ENCODE measurements at regions not wholly inside any gene's neighbourhood (a gene's known extent, or its start where the extent isn't known, plus 50 kb on each side); places are given as distances from the start of the nearest gene placed in this dataset.
A peak's percentile ranks its signal among the peaks of the same experiment; 100 is the strongest.

DNA sequence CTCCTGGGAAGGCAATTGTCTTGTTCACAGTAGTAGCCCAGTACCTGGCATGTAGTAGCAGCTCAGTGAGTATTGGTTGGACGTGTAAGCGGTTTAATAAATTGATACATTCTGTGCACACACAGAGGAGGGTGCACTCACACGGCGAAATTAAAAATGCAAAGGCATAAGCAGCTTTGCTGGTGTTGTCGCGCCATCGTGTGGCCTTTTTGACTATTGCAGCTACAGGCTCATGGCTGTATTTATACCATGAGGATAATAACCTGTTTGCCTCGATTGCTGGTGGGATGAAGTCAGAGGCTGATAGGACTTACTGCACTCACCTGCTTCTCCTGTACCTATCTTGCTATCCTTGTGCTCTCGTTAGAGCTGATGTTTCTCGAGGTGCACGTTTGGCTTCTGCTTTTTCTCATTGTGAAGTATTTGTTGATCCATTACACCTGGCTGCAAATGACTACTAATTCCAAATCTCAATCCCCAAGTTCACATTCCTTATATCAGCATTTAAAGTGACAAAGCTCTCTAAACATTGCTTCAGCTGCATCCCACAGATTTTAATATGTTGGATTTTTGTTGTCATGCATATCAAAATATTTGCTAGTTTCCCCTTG is 61.5 kb downstream of the TBXT start:
- no peaks in the 10 kb centered on the region for H3K27me3 ChIP-seq (ENCODE audit: insufficient read depth, low read length)

DNA sequence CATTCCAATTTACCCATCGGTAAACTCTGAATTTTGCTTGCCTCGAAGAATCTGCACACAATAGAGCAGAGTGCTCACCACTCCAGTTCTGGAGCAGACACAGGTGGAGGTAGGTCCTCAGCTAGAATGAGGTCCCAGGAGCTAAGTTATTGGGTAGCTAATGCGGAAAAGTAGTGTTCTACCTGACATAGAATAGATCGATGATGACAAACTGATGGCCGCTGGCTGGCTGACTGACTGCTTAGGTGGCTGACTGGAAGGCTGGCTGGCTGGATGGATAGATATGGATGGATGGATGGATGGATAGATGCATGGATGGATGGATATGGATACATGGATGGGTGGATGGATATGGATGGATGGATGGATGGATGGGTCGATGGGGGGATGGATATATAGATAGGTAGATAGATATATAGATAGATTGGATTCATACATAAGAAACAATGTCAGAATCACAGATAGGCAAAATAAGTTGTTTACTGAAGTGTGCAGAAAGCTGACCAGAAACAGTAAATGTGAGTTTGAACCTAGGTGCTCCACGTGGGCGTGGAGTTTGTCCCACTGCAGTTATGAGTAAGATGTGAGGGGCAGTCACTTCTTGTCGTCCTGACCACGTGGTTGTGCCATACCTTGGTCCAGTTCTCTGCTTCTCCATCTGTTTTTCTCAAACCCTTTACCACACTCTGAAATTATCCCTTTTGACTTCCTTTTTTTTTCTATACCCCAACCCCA is 62.1 kb downstream of the TBXT start:
- H3K4me1 ChIP-seq (ENCODE audit: insufficient read depth, low read length): no peaks in the 10 kb centered on the region
- no peak overlapping the region for H3K9ac ChIP-seq (ENCODE audit: low read depth, low read length)
- no peaks in the 10 kb centered on the region for H3K27me3 ChIP-seq (ENCODE audit: insufficient read depth, low read length)
- no peak overlapping the region for H3K27ac ChIP-seq (ENCODE audit: low read length)
- no peaks in the 10 kb centered on the region for H3K36me3 ChIP-seq (ENCODE audit: insufficient read depth, low read depth, low read length)
- peaks cover 23% of the 10 kb centered on the region for H3K9me3 ChIP-seq (ENCODE audit: insufficient read depth, low read depth, low read length)
- H3K4me3 ChIP-seq (ENCODE audit: low read length): no peak overlapping the region

More for the DNA sequence above, 61.5 kb downstream of the TBXT start:
- no peak overlapping the region for H3K27ac ChIP-seq (ENCODE audit: low read length)
- H3K4me3 ChIP-seq (ENCODE audit: low read length): no peak overlapping the region
- no peaks in the 10 kb centered on the region for H3K36me3 ChIP-seq (ENCODE audit: insufficient read depth, low read depth, low read length)
- H3K4me1 ChIP-seq (ENCODE audit: insufficient read depth, low read length): no peaks in the 10 kb centered on the region
- peaks cover 17% of the 10 kb centered on the region for H3K9me3 ChIP-seq (ENCODE audit: insufficient read depth, low read depth, low read length)
- H3K9ac ChIP-seq (ENCODE audit: low read depth, low read length): no peak overlapping the region

DNA sequence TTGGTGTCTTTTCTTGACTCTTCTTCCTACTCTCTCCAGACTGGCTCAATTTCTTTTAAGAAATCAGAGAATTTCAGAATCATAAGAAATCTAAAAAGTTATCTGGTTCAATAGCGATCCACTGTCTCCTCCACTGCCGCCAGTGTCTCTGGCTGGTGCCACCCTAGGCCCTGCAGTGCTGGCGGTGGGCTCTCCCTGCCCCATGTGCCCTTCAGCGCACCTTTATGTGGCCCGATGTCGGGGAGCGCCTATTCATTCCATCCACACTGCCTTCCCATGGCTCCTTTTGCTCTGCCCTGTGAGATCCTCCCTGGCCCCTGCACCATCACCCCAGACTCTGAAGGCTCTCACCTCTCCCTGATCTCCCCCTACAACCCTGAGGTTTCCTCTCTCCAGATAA is 62.8 kb downstream of the TBXT start:
- H3K36me3 ChIP-seq (ENCODE audit: insufficient read depth, low read depth, low read length): no peaks in the 10 kb centered on the region
- no peak overlapping the region for H3K9ac ChIP-seq (ENCODE audit: low read depth, low read length)
- H3K4me1 ChIP-seq (ENCODE audit: insufficient read depth, low read length): no peaks in the 10 kb centered on the region
- H3K4me3 ChIP-seq (ENCODE audit: low read length): no peak overlapping the region
- no peaks in the 10 kb centered on the region for H3K27me3 ChIP-seq (ENCODE audit: insufficient read depth, low read length)
- no peak overlapping the region for H3K27ac ChIP-seq (ENCODE audit: low read length)
- H3K9me3 ChIP-seq (ENCODE audit: insufficient read depth, low read depth, low read length): peaks cover 24% of the 10 kb centered on the region

DNA sequence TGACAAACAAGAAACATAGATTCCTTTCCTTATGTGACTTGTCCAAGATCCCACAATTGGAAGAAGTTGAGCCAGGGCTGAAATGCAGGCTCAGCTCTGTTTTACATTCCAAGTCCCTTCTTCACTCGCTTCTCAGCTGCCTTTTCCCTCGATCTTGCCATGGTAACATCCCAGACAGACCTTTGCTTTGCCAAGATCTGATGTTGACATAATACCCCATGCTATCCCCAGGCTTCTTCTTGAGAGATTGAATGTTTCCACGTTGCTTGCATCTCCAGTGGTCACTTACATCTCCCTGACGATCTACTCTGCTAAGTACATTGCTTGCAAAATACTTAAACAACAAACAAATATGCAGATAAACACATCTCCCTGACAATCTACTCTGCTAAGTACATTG is 63.5 kb downstream of the TBXT start:
- Histone ChIP-seq H3K9me3 (ENCODE audit: insufficient read depth, low read depth, low read length) (peaks cover 24% of the 10 kb centered on the region), H3K4me3 (ENCODE audit: low read length) (no peak overlapping the region), H3K27me3 (ENCODE audit: insufficient read depth, low read length) (no peaks in the 10 kb centered on the region), H3K4me1 (ENCODE audit: insufficient read depth, low read length) (no peaks in the 10 kb centered on the region), H3K27ac (ENCODE audit: low read length) (no peak overlapping the region), H3K9ac (ENCODE audit: low read depth, low read length) (no peak overlapping the region), H3K36me3 (ENCODE audit: insufficient read depth, low read depth, low read length) (no peaks in the 10 kb centered on the region)

DNA sequence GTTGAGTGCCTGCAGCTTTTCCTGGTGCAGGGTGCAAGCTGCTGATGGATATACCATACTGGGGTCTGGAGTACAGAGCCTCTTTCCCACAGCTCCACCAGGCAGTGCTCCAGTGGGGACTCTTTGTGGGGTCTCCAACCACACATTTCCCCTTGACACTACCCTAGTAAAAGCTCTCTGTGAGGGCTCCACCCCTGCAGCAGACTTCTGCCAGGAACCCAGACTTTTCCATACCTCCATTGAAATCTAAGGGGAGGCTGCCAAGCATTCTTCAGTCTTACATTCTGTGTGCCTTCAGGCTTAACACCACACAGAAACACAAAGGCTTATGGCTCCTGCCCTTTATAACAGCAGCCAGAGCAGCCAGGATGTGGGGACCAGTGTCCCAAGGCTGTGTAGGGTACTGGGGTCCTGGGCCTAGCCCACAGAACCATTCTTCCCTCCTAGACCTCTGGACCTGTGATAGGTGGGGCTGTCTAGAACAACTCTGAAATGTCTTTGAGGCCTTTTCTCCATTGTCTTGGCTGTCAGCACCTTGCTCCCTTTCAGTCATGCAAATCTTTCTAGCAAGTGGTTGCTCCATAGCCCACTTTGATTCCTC is 65.7 kb downstream of the TBXT start:
- no peak overlapping the region for H3K4me3 ChIP-seq (ENCODE audit: low read length)
- no peaks in the 10 kb centered on the region for H3K36me3 ChIP-seq (ENCODE audit: insufficient read depth, low read depth, low read length)
- no peak overlapping the region for H3K27ac ChIP-seq (ENCODE audit: low read length)
- no peaks in the 10 kb centered on the region for H3K27me3 ChIP-seq (ENCODE audit: insufficient read depth, low read length)
- H3K9ac ChIP-seq (ENCODE audit: low read depth, low read length): no peak overlapping the region
- no peaks in the 10 kb centered on the region for H3K4me1 ChIP-seq (ENCODE audit: insufficient read depth, low read length)
- peaks cover 24% of the 10 kb centered on the region for H3K9me3 ChIP-seq (ENCODE audit: insufficient read depth, low read depth, low read length)

DNA sequence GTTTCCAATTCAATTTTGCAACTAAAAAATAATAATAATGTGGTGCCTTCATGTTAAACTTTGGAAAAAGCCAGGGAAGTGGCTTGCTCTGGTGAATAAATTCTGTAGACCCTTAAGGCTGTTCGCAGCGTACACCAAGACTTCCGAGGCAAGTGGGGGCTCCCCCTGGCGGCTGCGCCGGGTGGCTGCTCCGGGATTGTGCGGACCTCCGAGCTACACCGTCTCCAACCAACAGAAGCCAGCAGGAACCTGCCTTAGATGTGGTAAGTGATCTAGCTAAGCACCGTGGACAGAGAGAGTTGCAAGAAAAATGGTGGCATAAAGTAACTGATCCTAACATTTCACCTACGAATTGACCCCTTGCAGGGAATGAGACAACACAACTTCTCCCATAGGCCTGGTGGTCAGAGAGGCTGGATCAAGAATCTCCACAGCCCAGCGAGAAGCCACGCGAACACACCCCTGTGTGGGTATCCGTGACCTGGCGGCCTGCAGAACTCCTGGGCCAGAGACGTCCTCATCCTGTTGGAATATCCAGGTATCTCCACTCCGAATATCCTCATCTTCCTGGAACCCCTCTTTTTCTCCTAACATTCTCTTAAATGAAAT is 69.6 kb downstream of the TBXT start:
- H3K4me1 ChIP-seq (ENCODE audit: insufficient read depth, low read length): no peaks in the 10 kb centered on the region
- H3K9ac ChIP-seq (ENCODE audit: low read depth, low read length): peak overlapping the region; percentile 40; the same call in 1 of the 2 replicates
- peak overlapping the region; percentile 69 for H3K4me3 ChIP-seq (ENCODE audit: low read length)
- H3K9me3 ChIP-seq (ENCODE audit: insufficient read depth, low read depth, low read length): peaks cover 24% of the 10 kb centered on the region
- H3K36me3 ChIP-seq (ENCODE audit: insufficient read depth, low read depth, low read length): no peaks in the 10 kb centered on the region
- H3K27me3 ChIP-seq (ENCODE audit: insufficient read depth, low read length): no peaks in the 10 kb centered on the region
- no peak overlapping the region for H3K27ac ChIP-seq (ENCODE audit: low read length)

DNA sequence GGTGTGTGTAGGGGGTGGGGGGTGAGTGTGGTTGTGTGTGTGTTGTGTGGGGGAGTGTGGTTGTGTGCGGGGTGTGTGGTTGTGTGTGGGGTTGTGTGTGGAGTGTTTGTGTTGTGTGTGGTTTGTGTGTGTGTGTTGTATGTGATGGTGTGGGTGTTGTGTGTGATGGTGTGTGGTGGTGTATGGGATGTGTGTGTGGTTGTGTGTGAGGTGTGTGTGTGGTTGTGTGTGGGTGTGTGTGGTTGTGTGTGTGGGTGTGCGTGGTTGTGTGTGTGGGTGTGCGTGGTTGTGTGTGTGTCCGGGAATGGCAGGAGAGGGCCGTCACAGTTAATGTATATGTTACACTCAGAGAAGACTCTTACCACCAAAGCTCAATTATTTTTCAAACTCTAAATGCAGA is 79.8 kb downstream of the TBXT start:
- H3K4me3 ChIP-seq (ENCODE audit: low read length): no peak overlapping the region
- H3K27ac ChIP-seq (ENCODE audit: low read length): no peak overlapping the region

DNA sequence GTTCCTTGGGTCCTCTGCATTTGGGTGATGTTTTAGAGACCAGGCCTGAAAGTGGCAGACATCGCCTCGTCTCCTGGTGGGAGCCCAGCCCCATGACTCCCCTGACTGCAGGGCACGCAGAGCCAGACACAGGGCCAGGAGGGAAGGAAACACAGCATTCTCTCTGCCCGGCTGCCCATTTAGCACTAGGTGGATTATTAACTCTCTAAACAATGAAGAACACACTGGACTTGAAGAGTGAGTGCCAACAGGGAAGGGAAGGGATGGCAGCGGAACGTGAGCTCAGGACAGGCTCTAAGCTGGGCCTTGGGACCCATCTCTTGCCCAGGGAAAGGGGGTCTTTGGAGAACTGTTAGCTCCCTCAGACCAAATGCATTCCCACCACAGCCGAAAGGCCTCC is 80.4 kb downstream of the TBXT start:
- Histone ChIP-seq H3K36me3 (ENCODE audit: insufficient read depth, low read depth, low read length) (no peaks in the 10 kb centered on the region), H3K4me1 (ENCODE audit: insufficient read depth, low read length) (no peaks in the 10 kb centered on the region)

More for the DNA sequence above, 79.8 kb downstream of the TBXT start:
- Histone ChIP-seq H3K36me3 (ENCODE audit: insufficient read depth, low read depth, low read length) (no peaks in the 10 kb centered on the region), H3K9ac (ENCODE audit: low read depth, low read length) (no peak overlapping the region), H3K4me1 (ENCODE audit: insufficient read depth, low read length) (no peaks in the 10 kb centered on the region), H3K9me3 (ENCODE audit: insufficient read depth, low read depth, low read length) (no peaks in the 10 kb centered on the region), H3K27me3 (ENCODE audit: insufficient read depth, low read length) (peaks cover 9% of the 10 kb centered on the region)

DNA sequence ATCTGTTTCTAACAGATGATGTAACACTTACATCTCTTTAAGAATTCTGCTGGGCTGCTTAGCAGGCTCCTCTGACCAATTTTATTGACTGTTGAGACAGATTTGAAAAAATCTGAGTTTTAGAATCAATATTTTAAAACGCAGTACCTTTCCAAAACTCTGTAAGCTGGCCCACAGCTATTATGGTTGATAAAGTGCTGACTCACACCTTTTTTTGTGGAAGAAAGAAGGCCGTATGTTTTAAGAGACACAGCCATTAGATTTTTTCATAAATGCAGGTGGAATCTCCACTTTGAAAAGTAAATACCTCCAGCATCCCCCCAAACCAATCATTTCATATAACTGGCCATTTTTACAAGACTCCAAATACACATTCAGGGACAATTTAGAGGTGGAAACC is 82.2 kb downstream of the TBXT start:
- Histone ChIP-seq H3K4me1 (ENCODE audit: insufficient read depth, low read length) (no peaks in the 10 kb centered on the region), H3K9ac (ENCODE audit: low read depth, low read length) (no peak overlapping the region), H3K27me3 (ENCODE audit: insufficient read depth, low read length) (peaks cover 9% of the 10 kb centered on the region), H3K27ac (ENCODE audit: low read length) (no peak overlapping the region), H3K4me3 (ENCODE audit: low read length) (no peak overlapping the region), H3K9me3 (ENCODE audit: insufficient read depth, low read depth, low read length) (no peaks in the 10 kb centered on the region), H3K36me3 (ENCODE audit: insufficient read depth, low read depth, low read length) (no peaks in the 10 kb centered on the region)

More for the DNA sequence above, 80.4 kb downstream of the TBXT start:
- Histone ChIP-seq H3K27ac (ENCODE audit: low read length) (no peak overlapping the region), H3K4me3 (ENCODE audit: low read length) (no peak overlapping the region), H3K27me3 (ENCODE audit: insufficient read depth, low read length) (peaks cover 9% of the 10 kb centered on the region), H3K9me3 (ENCODE audit: insufficient read depth, low read depth, low read length) (no peaks in the 10 kb centered on the region), H3K9ac (ENCODE audit: low read depth, low read length) (no peak overlapping the region)

DNA sequence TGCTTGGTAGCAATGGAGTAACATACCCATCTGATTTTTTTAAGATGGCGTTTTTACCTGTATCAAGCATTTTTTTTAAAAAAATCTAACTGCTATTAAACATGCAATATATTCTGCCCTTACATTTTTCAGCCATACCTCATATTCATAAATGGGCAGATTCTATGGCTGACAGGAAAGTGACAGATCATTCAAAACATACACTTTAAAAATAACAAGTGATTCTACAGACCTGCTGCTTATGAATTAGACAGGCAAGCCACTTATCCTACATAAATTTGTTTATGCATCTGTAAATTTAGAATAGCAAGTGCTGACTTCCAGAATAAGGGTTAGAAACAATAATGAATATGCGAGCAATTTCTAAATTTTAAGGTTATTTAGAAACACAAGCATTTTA is 82.7 kb downstream of the TBXT start:
- no peak overlapping the region for H3K4me3 ChIP-seq (ENCODE audit: low read length)
- H3K27me3 ChIP-seq (ENCODE audit: insufficient read depth, low read length): peaks cover 9% of the 10 kb centered on the region
- H3K27ac ChIP-seq (ENCODE audit: low read length): no peak overlapping the region
- H3K9me3 ChIP-seq (ENCODE audit: insufficient read depth, low read depth, low read length): no peaks in the 10 kb centered on the region
- no peaks in the 10 kb centered on the region for H3K36me3 ChIP-seq (ENCODE audit: insufficient read depth, low read depth, low read length)
- H3K9ac ChIP-seq (ENCODE audit: low read depth, low read length): no peak overlapping the region
- H3K4me1 ChIP-seq (ENCODE audit: insufficient read depth, low read length): no peaks in the 10 kb centered on the region

DNA sequence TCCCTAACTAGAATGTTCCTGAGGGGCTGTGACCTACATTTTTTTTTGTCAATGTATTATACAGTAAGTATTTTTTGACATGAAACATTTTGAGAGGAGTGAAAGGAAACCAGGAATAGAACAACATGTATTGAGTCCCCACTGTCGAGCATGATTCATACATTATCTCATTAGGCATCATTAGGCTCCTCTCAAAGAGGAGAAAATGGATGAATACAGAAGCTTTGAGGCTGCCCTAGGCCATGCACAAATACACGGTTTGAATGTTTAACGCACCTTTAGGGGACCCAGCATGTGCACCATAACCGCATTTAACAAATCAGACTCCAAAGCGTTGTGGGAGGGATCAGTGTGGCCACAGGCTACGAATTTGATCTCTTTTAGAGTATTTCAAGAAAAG is 87.8 kb downstream of the TBXT start:
- no peaks in the 10 kb centered on the region for H3K4me1 ChIP-seq (ENCODE audit: insufficient read depth, low read length)
- H3K9me3 ChIP-seq (ENCODE audit: insufficient read depth, low read depth, low read length): no peaks in the 10 kb centered on the region
- no peaks in the 10 kb centered on the region for H3K36me3 ChIP-seq (ENCODE audit: insufficient read depth, low read depth, low read length)
- no peak overlapping the region for H3K4me3 ChIP-seq (ENCODE audit: low read length)
- no peak overlapping the region for H3K27ac ChIP-seq (ENCODE audit: low read length)
- no peak overlapping the region for H3K9ac ChIP-seq (ENCODE audit: low read depth, low read length)
- H3K27me3 ChIP-seq (ENCODE audit: insufficient read depth, low read length): no peaks in the 10 kb centered on the region

DNA sequence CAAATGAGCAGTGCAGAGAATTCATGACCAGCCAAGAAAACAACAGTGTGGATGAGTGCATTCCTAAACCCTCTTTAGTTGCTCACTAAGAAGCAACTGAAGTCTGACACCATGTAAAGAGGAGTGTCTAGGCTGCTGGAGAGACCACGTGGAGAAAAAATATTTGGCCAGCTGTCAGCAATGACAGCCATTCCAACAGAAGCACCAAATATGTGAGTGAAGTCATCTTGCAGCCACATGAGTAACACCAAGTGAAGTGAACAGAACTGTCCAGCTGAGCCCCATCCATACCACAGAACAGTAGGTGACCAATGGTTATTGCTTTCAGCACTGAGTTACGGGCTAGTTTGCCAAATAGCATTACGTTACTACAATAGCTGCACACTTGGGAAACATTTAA is 89.4 kb downstream of the TBXT start:
- Histone ChIP-seq H3K9me3 (ENCODE audit: insufficient read depth, low read depth, low read length) (no peaks in the 10 kb centered on the region), H3K36me3 (ENCODE audit: insufficient read depth, low read depth, low read length) (no peaks in the 10 kb centered on the region), H3K27me3 (ENCODE audit: insufficient read depth, low read length) (no peaks in the 10 kb centered on the region), H3K27ac (ENCODE audit: low read length) (no peak overlapping the region), H3K4me1 (ENCODE audit: insufficient read depth, low read length) (no peaks in the 10 kb centered on the region), H3K9ac (ENCODE audit: low read depth, low read length) (no peak overlapping the region), H3K4me3 (ENCODE audit: low read length) (no peak overlapping the region)

Data from iPS-20b (cell line).